ENCODE measurements at regions not wholly inside any gene's neighbourhood (a gene's known extent, or its start where the extent isn't known, plus 50 kb on each side); places are given as distances from the start of the nearest gene placed in this dataset.

- no peak for DNase-seq (ENCODE audit: extremely low spot score in 2 of 2)
- Histone ChIP-seq H3K27me3 (no peaks in the 10 kb centered on the region), H3K27ac (no peak overlapping the region), H3K4me1 (no peaks in the 10 kb centered on the region), H3K4me3 (no peak overlapping the region), H3K9me3 (no peaks in the 10 kb centered on the region), H3K36me3 (no peaks in the 10 kb centered on the region)
- intact Hi-C loops (cut with DNase I): no loop called here
- TF ChIP-seq POLR2A (IDR thresholded peaks at IDR 0.05) (no peak), CTCF (IDR thresholded peaks at IDR 0.05) (no peak)
These were observed 331.8 kb downstream of the TMEM114 start for GRCh38 chr16:8258523-8258922.

- Histone ChIP-seq H3K27ac (no peak overlapping the region), H3K27me3 (no peaks in the 10 kb centered on the region), H3K4me3 (no peak overlapping the region), H3K36me3 (no peaks in the 10 kb centered on the region), H3K4me1 (no peaks in the 10 kb centered on the region), H3K9me3 (no peaks in the 10 kb centered on the region)
- intact Hi-C loops (cut with DNase I): no loop called here
- DNase-seq (ENCODE audit: extremely low spot score in 2 of 2): no peak
- TF ChIP-seq CTCF (IDR thresholded peaks at IDR 0.05): no peak
- TF ChIP-seq POLR2AphosphoS5 (IDR thresholded peaks at IDR 0.05; ENCODE audit: insufficient read depth in 1 of 2, low read depth in 1 of 2): no peak
- TF ChIP-seq POLR2A (IDR thresholded peaks at IDR 0.05): no peak
These were observed 332.8 kb downstream of the TMEM114 start for GRCh38 chr16:8257561-8257960.

- intact Hi-C loops (cut with DNase I): no loop called here
- H3K36me3 ChIP-seq: no peaks in the 10 kb centered on the region
- DNase-seq (ENCODE audit: extremely low spot score in 2 of 2): no peak
- no peaks in the 10 kb centered on the region for H3K4me1 ChIP-seq
- H3K4me3 ChIP-seq: no peak overlapping the region
- H3K27me3 ChIP-seq: no peaks in the 10 kb centered on the region
- H3K9me3 ChIP-seq: no peaks in the 10 kb centered on the region
- no peak overlapping the region for H3K27ac ChIP-seq
- TF ChIP-seq POLR2A (IDR thresholded peaks at IDR 0.05) (no peak), CTCF (IDR thresholded peaks at IDR 0.05) (no peak), POLR2AphosphoS5 (IDR thresholded peaks at IDR 0.05; ENCODE audit: insufficient read depth in 1 of 2, low read depth in 1 of 2) (no peak)
These were observed 335.9 kb downstream of the TMEM114 start for GRCh38 chr16:8254405-8254804.

GRCh38 chr16:8253718-8254117 is 336.6 kb downstream of the TMEM114 start:
- H3K27ac ChIP-seq: no peak overlapping the region

GRCh38 chr16:8251727-8252126 is 338.6 kb downstream of the TMEM114 start:
- no peak overlapping the region for H3K27ac ChIP-seq
- DNase-seq (ENCODE audit: extremely low spot score in 2 of 2): no peak
- intact Hi-C loops (cut with DNase I): no loop called here
- H3K9me3 ChIP-seq: no peaks in the 10 kb centered on the region
- TF ChIP-seq POLR2A (IDR thresholded peaks at IDR 0.05) (no peak), CTCF (IDR thresholded peaks at IDR 0.05) (no peak), POLR2AphosphoS5 (IDR thresholded peaks at IDR 0.05; ENCODE audit: insufficient read depth in 1 of 2, low read depth in 1 of 2) (no peak)
- no peaks in the 10 kb centered on the region for H3K4me1 ChIP-seq
- H3K27me3 ChIP-seq: no peaks in the 10 kb centered on the region
- no peak overlapping the region for H3K4me3 ChIP-seq
- no peaks in the 10 kb centered on the region for H3K36me3 ChIP-seq

More at GRCh38 chr16:8253718-8254117, 336.6 kb downstream of the TMEM114 start:
- Histone ChIP-seq H3K4me3 (no peak overlapping the region), H3K27me3 (no peaks in the 10 kb centered on the region), H3K36me3 (no peaks in the 10 kb centered on the region), H3K9me3 (no peaks in the 10 kb centered on the region), H3K4me1 (no peaks in the 10 kb centered on the region)
- DNase-seq (ENCODE audit: extremely low spot score in 2 of 2): peak in 1 of 2 donors; percentile 27
- TF ChIP-seq POLR2A (IDR thresholded peaks at IDR 0.05) (no peak), CTCF (IDR thresholded peaks at IDR 0.05) (no peak), POLR2AphosphoS5 (IDR thresholded peaks at IDR 0.05; ENCODE audit: insufficient read depth in 1 of 2, low read depth in 1 of 2) (no peak)
- intact Hi-C loops (cut with DNase I): no loop called here

Data from vagina (tissue), 2 donors.